OCI-M1 (cell line): ENCODE measurements at regions not wholly inside any gene's neighbourhood (a gene's known extent, or its start where the extent isn't known, plus 50 kb on each side); places are given as distances from the start of the nearest gene placed in this dataset.
"Not testable (repeated sequence)": the region's sequence is repeated elsewhere in the genome, so short reads cannot be mapped to it uniquely, and the experiment has no call there.

Source experiments
- DNase-seq: peaks from one replicate; lab custom pipeline; 2025; lab: John Stamatoyannopoulos, UW

DNA sequence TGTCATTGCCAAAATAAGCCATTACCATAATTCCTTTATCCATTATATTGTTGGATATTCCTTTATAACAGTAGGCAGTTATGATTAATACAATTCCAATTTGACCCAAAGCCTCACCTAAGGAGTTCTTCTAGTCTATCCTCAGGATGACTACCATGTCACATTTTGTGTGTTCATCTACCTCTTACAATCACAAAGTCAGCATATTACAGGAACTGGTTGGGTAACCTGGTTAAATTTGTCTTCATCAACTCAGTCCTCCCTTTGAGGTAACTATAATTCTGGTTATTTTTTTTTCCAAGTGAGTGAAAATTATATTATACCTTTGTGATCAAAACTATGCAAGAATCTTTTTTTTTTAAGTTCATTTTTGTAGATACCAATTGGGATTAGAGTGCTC, 540.5 kb downstream of the BTBD3 start:
- no peak for DNase-seq

DNA sequence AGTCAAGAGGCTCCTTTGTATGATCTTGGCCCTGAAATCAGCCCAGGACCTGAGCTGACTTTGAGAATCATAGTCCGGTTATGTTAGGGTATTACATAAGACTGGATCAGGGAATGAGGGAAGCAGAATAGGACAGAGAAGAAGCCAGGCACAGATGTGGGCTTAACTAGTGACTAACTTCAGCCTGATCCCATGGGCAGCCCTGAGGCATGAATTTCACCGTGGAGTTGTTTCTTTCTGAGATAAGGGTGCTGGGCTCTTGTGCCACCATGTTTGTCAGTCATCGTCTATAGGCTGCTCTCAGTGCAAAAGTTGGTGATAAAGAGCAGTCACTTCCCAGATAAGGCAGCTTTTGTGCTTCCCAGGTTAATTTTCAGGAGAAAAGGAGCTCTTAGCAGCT, 544.7 kb upstream of the SPTLC3 start:
- no peak for DNase-seq

GRCh38 chr20:12466915-12467314, 541.9 kb upstream of the SPTLC3 start:
- DNase-seq = no peak

DNA sequence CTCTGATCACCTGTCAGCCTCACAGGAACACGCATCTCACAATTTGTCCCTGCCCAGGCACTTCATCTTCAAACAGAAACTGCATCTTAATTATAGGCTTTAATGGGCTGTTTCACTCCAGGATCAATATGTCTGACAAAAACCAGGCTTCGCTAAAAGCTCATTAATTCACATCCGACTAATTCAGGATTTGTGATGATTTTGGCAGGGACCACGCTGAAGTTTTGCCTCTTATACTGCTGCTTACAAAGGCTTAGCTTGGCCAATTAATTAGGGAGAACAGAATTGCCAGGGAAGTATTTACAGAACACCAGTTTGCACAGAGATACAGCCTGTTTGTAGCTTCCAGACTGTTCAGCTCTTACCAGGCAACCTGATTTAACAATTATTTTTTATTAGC, 541.0 kb upstream of the SPTLC3 start:
- no peak for DNase-seq

- DNase-seq = peak; percentile 3
These were observed 526.1 kb upstream of the SPTLC3 start for GRCh38 chr20:12482661-12483060.

DNA sequence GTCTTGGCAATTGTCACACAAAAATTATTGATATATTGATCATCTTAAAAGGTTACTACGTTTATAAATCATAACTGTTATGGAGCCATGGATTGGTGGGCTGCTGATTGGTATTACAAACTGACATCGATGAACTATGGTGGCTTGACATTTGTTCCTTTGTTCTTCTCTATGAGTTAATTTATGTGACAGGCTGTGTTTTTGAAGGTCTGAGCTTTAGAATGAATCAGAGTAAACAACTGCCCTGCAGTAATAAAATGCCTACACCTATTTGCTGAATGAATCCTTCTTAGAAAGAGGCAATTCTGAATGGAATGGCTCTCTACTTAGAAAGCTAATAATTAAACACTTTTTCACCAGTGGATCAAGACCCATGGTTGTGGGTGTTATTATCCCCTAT, 506.3 kb upstream of the SPTLC3 start:
- DNase-seq = no peak

DNA sequence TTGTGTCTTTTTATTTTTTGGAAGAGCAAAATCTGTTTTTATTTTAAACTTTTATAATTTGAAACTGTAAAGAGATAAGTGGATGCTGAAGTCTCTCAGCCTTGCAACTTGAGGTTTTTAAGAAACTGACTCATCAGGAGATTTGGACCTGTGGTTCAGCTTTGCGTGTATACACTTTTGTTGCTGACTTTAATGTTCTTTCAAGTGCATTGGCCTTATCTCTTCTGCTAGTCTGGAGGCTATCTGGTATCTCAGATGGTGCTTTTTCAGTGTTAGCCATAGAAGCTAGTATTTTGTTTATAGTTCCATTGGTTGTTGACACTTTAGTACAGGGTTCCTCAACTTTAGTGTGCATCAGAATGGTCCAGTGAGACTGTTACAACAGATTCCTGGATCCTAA, 504.0 kb upstream of the SPTLC3 start:
- DNase-seq = peak; percentile 30

GRCh38 chr20:12511499-12511898, 497.3 kb upstream of the SPTLC3 start:
- no peak for DNase-seq

DNA sequence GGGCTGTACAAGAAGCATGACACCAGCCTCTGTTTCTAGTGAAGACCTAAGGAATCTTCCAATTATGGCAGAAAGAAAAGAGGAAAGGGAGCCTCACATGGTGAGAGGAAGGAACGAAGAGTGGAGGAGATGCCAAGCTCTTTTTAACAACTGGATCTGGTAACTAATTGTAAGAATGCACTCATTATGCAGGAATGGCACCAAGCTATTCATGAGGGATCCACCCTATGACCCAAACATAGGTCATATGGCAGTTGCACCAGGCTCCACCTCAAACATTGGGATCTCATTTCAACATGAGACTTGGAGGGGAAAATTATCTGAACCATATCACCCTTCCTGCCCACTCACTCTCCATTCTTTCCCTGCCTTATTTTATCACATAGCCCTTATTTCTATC, 496.0 kb upstream of the SPTLC3 start:
- no peak for DNase-seq

GRCh38 chr20:12528104-12528503, 480.7 kb upstream of the SPTLC3 start:
- DNase-seq = no peak

- DNase-seq = no peak
These were observed 480.2 kb upstream of the SPTLC3 start for GRCh38 chr20:12528591-12529041.

DNA sequence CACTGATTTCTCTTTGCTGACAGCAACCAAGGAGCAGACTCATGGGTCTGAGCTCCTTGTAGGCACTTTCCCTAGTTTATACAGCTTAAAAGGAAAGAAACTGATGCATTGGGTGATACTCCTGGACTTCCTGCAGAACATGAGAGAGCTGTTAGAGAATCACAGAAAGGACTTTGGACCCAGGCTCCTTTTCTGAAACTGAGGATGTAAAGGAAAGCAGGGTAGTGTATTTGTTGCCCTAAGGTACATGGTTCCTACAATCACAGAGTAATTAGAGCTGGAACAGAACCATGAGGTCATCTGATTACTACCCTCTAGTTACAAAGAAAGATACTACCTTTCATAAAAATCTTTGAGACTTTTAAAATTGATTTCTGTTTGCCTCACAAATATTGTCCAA, 477.1 kb upstream of the SPTLC3 start:
- DNase-seq = no peak

DNA sequence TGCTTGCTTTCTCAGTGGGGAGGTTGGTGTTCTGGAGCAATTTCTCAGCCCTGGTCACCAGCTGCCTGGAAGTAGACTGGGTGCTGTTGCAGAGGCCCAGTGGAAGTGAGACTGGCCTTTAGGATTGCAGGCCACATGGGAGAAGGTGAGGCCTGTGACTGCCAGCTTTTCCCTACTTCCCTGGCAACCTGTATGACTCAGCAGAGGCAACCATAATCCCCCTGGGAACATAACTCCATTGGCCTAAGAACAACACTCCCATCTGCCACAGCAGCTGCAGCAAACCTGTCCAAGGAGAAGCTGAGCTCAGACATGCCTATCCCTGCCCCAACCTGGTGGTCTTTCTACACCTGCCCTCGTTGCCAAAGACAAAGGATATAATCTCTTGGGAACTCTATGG, 473.5 kb upstream of the SPTLC3 start:
- no peak for DNase-seq

- DNase-seq = no peak
These were observed 473.0 kb upstream of the SPTLC3 start for GRCh38 chr20:12535770-12536169.

DNA sequence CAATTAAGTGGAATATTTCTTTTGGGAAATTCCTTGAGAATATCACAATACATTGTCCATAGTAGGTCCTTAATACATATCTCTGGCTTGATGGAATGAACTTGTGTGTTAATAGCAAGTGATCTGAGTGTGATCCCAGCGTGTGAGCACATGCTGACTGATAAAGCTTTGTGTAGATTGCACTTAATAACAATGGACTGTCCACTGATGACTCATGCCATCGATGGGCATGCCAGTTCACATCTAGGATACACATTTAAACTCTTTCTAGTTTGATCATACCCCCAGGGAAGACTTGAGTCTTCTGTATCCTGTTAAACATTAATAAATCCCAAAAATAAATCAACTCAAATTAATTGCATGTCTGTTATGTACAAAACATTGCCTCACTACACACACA, 454.3 kb upstream of the SPTLC3 start:
- no peak for DNase-seq

DNA sequence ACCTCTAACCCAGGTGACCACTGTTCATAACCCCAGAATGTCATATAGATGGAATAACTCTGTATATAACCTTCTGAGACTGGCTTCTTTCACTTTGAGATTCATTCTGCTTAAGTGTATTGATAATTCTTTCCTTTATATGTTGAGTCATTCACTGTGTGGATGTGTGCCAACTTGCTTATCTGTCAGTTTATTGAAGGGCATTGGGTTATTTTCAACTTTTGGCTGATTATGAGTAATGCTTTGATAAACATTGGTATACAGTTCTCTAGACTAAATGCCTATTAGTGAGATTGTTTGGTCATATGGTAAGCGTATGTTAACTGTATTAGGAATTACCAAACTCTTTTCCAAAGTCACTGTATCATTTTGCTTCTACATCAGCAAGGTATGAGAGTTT, 453.4 kb upstream of the SPTLC3 start:
- peak; percentile 29 for DNase-seq

DNA sequence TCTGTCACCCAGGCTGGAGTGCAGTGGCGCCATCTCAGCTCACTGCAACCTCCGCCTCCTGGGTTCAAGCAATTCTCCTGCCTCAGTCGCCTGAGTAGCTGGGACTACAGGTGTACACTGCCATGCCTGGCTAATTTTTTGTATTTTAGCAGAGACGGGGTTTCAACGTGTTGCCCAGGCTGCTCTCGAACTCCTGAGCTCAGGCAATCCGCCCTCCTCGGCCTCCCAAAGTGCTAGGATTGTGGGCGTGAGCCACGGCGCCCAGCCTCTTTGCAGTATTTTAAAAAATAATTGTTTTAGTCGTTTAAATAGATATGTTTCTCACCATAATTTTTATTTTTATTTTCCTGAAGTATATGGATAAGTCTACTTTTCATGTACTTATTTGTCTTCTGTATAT, 452.9 kb upstream of the SPTLC3 start:
- DNase-seq = not testable (repeated sequence)

DNA sequence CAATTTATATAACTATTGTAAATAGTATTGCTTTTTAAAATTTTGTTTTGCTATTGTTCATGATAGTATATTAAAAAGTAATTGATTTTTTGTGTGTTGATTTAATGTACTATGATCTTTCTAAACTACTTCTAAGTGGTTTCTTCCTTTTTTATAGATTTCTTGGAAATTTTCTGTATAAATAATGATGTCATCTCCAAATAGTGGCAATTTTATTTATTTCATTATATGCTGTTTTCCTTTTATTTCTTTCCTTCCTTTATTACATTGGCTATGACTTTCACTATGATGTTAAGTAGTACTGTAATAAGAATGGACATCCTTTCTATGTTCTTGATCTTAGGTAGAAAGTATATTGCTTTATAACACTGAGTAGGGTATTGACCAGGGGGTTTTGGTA, 451.5 kb upstream of the SPTLC3 start:
- DNase-seq = no peak

DNA sequence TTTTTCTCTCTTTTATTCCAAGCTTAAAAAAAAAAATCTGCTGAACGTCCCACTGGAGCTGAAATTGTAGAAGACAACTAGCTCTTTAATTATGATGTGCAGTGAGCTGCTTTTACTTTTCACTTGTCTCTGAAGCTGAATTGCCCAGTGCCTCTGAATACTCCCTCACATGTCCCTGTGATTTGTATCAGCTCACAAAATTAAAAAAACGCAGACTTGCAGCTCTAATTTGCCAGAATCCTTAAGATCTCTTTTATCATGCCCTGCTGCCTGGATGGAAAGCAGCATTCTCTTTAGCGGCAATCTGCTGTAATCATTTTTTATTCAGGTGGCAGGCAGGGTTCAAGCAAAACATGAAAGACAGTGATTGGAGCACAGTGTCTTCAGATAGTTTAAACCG, 443.8 kb upstream of the SPTLC3 start:
- DNase-seq = no peak

DNA sequence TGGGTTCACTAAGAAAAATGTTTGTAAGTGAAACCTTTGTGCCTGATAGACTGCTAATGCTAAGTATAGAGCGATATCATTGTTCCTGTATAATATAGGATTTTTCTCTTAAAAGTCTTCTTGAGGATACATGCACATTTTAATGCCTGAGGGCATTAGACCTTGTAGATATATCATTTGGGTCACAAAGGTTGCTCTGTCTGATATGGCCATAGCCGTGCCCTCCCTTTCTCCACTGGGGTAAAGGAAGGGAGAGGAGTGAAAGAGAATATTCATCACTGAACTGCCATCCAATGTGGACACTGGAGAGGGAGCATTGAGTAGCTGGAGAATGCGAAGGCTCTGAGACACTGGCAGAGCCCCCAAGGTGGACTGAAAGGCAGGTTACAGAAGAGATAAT, 442.2 kb upstream of the SPTLC3 start:
- DNase-seq = no peak

GRCh38 chr20:12570371-12570770, 438.4 kb upstream of the SPTLC3 start:
- peak; percentile 79 for DNase-seq

- no peak for DNase-seq
These were observed 435.3 kb upstream of the SPTLC3 start for GRCh38 chr20:12573442-12573841.

DNA sequence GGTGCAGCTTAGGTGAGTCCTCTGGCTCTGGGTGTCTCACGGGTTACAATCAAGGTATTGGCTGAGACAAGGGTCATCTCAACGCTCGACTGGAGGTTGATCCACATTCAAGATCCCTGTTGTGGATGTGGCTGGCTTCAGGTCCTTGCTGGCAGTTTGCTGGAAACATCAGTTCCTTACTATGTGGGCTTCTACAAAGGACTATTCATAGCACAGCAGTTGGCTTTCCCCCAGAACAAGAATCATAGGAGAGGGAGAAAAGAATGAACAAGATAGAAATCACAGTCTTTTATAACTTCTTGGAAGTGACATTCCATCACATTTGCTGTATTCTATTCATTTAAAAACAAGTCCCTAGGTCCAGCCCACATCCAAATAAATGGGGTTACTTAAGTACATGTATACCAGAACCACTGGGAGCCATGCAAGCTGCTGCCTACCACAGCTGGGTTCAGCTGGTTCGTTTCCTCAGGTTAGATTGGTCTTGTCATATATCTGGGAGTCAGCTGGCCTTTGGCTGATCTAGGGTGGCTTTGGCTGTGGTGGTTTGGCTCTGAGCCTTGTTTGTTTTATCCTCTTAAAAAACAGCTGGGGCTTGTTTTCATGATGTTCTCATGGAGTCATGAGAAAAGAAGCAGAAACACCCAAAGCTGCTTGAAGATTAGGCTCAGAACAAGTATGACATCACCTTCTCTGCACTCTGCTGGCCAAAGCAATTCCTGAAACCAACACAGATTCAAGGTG, 433.2 kb upstream of the SPTLC3 start:
- no peak for DNase-seq

DNA sequence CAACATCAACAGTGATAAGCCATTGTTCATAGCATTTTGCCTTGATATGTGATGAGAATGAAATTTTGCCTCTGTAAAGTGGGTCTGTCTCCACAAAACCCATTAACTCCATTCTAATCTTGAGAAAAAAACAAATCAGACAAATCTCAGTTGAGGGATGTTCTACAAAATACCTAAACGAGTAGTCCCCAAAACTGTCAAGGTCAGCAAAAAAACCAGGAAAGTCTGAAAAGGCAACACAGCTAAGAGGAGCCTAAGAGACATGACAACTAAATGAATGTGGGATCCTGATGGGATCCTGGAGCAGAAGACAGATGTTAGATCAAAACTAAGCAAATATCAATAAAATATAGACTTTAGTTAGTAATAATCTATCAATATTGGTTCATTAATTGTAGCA, 431.6 kb upstream of the SPTLC3 start:
- DNase-seq = no peak
